HG02678 (cell line): ENCODE measurements at regions not wholly inside any gene's neighbourhood (a gene's known extent, or its start where the extent isn't known, plus 50 kb on each side); places are given as distances from the start of the nearest gene placed in this dataset.

ENCODE experiments used
- ATAC-seq: cut with Tn5 transposase; IDR thresholded peaks from one replicate; pipeline ENCODE4 v1.9.1; 2021; ENCODE audit warnings: mild to moderate bottlenecking, moderate library complexity; ENCODE audit not compliant: unreplicated experiment

DNA sequence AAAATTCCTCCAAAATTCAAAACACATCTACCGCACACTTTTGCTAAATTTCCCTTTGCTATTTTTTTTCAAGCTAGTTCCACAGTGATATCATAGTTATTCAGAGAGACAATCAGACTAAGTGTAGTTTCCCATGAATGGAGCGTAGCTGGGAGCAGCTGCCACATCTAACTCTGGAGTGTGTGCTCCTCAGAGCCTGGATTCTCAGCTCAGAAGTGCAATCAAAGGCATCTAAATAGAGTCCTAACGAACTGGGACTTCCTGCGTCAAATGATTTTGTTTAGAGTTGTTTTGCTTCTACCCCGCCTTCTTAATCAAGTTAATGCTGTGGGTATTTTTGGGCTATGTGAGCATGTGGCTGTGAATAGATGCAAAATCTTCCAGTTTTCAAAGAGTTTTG, 160.3 kb downstream of the TMEM18 start:
- no peak for ATAC-seq

DNA sequence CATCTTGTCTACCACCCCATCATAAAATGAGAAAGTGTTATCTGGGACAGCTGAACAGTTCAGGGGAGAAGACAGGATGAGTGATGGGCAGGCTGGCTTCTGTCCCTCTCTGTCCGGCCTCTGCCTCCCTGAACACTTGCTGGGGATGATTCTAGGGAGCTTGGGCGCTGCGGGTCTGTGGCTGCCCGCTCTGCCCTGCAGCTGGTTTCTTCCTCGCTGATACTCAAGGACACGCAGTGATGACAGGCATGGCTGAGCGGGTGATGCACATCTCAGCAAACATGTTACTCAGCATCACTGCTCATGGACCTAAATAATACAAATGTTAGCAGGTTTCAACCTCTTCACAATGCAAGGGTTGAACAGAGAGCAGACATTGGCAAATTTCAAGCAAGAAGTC, 161.1 kb downstream of the TMEM18 start:
- ATAC-seq = no peak

DNA sequence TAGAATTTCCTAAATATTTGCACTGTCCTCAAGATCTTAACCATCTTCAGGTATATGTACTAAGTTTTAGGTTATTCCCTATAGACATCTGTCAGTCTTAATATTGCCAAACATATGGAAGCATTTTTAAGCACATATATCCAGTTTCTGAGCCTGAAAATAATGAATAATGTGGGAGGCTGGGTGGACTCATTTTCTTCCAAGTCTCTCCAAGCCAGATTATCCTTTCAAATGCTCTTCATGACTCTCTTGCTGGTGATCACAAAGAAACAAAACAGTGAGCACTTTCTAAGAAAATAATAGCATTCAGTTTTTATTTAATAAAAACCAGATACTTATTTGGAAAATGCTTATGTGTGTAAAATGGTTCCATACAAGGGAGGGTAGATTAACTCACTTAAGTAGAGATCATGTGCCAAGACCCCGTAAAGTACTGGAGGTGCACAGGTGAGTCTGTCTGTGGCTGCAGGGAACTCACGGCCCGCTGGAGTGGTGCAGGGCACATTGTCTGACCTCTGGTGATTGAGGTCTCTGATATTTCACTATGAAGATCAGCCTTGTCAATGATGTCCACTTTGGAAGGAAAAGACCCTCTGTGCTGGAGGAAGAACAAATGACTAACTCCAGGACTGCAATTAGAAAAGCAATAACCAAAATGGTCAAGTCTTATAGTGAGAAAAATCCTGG, 161.6 kb downstream of the TMEM18 start:
- ATAC-seq = no peak

DNA sequence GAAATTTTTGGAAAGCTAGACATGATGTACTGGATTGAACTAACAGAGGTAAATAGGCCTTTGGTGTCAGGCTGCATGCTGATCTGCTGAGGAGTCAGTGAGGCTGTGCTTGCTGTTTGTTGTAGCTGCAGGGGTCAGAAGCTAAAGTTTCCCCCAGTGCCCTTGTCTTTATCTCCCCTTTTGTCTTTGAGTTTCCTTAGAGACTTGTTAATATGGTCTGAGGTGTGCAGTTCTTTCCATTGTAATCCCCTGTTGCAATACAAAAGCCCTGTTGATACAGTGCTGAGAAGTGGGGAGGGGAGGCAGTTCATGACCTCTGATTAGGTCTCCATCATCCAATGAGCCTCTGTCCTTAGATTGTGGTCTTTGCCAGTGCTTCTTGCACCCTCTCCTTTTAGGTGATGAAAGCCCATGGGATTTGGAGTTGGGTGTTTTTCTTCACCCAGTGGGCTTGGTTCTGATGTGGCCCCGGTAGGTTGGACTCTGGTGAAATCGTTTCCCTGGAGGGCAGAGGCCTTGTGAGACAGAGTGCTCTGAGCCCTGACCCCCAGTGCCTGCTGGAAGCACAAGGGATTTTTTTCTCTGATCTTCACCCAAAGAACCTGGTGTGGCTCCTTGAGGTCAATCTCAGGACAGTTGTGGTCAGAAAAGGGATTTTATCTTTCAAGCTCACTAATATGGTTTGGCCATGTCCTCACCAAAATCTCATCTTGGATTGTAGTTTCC, 163.1 kb downstream of the TMEM18 start:
- no peak for ATAC-seq

DNA sequence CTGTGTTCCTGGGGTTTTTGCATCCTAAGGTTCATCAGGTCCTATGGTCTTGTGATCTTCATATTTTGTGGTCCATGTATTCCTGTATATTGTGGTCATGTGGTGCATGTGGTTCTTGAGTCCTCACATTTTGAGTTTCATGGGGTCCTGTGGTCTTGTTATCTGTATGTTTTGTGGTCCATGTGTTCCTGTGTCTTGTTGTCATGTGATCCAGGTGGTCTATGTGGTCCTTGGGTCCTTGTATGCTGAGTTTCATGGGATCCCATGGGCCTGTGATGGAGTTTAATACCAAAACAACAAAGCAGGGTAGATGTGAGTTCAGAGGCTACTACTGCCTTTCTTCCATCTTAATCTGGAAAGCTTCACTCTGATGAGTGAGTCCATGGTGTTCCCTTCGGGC, 166.4 kb downstream of the TMEM18 start:
- ATAC-seq = no peak

DNA sequence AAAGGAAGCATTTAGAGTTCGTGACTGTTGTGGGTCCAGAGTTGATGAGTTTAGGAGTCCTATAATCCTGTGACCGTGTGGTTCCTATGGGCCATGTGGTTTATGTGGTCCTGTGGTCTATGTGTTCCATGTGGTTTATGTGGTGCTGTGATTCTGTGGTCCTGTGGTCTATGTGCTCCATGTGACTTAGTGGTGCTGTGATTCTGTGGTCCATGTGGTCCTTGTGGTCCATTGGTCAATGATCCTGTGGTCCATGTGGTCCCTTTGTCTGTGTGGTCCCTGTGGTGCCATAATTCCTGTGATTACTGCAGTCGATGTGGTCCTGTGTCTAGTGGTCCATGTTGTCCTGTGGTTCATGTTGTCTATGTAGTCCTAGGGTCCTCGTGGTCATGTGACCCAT, 167.3 kb downstream of the TMEM18 start:
- no peak for ATAC-seq

DNA sequence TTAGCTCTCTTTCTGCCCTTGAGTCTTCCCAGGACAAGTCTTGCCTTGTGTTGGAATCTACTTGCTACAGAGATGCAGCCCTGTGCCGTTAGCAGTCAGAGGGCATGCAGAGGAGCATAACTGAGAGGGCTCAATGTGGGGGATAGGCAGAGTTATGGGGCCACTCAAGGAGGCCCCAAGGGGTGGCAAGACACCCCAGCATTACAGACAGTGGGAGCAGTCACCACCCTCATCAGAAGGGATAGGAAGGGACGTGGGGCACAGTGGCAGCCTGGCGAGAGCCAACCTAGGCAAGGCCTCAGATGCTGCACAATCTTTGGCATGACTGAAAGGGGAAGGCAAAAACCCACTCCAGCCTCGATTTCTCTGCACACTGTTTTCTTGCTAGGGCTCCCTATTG, 169.1 kb downstream of the TMEM18 start:
- ATAC-seq = no peak

DNA sequence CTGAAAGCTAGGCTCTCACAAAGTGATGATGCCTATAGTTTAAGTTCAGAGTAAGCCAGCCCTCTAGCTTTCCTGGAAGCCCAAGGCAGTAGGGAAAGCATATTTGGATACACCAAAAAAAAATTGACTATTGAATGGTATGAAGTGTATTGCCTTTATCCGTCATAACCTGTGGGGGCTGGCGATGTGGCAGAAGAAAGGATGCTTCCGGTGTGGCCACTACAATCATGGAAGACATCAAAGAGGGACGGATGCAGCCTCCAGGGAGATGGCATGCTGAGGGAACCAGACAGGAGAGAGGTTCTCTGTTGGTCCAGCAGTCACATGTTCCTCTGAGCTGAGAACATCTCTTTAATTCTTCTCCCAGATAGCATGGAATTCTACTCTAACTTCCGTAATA, 170.3 kb downstream of the TMEM18 start:
- ATAC-seq = no peak

DNA sequence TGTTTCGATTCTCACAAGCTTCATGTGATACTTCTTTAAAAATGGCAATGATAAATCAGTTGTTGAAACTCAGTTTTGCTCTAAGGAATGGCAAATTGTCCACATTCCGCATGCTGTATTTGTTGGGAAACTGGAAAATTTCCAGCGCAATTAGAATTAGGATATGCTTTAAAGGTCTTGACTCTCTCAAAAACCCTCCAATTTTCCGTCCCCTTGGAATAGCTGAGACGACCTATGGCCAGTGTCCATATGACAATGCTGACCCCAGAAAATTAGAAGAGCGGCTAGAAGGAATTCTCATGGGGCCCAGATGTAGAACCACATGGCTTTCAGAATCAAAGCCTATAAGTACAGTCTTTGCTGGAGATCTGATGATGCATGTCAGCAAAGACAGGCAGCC, 170.8 kb downstream of the TMEM18 start:
- ATAC-seq = no peak

DNA sequence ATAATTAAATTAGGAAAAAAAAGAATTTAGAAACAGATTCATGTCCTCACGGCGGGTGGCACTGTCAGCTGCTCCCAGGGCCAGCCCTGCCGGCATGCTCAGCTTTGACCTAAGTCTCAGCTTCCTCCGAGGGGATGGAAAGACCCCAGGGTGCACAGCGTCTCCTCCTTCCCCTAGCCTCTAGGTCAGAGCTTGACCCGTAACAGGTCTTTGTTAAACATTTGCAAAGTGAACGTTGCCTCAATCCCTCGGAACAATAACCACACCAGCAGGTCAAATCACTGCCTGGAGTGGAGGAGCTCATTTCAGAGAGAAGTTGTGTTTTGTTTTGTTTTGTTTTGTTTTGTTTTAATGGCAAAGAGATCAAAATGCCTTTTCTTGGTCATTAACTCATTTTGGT, 171.3 kb downstream of the TMEM18 start:
- ATAC-seq = no peak

DNA sequence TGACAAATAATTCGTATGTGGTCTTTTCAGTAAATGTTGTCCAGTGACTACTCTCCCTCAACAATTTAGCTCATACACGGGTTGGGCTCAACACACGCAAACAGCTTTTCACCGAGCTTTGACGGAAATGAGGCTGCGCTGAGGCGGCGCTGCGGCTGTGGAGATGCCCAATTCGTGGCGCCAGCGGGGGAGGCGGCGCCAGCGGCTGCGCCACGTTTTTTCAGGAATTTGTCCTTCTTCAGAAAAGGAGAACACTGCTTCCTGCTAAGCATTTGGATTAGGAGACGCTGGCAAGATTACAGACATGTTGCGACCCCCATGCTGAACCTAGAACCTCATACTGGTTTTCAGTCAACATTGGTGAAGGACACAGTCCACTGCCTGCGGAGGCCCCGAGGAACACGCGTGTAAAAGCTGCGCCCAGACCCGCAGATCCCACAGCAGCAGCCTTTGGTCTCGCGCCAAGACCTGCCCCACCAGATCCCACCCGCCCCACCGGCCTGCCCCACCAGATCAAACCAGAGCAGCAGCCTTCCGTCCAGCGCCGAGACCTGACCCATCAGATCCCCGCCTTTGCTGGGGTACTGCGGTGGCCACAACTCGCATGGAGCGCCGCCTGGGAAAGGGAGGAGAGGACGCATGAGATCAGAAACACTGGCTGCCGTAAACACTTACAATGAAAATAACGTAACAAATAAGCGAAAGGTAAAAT, 173.8 kb downstream of the TMEM18 start:
- no peak for ATAC-seq

DNA sequence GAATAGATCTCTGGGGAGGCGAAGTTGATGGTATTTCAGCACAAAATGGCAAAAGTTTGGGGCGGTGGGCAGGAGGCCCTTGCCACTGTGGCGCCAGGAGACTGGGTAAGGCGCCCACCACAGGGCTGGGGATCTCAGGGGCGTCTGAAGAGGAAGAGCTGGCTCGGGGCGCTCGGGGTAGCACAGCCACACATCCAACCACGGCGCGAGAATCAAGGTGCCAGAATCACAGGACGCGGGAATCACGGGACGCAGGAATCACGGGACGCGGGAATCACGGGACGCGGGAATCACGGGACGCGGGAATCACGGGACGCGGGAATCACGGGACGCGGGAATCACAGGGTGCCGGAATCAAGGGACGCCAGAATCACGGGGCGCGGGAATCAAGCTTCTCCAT, 174.4 kb downstream of the TMEM18 start:
- ATAC-seq = no peak

DNA sequence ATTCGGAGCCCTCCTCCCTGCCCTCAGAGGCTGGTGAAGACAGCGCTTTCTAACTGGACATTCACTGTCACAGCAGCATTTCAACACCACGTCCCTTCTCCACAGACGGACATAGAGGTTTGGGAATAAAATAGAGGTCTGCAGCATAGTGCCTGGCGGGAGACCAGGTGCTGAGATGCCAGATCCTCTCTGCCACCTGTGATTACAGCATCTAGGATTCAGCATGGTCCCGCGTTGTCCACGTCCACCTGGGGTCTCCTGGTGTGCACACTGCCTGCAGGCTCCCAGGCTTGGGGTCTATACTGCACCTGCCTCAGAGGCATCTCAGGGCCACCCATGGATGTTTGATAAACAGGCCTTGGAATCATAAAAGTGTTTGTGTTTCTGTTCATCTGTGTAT, 175.5 kb downstream of the TMEM18 start:
- ATAC-seq = no peak

DNA sequence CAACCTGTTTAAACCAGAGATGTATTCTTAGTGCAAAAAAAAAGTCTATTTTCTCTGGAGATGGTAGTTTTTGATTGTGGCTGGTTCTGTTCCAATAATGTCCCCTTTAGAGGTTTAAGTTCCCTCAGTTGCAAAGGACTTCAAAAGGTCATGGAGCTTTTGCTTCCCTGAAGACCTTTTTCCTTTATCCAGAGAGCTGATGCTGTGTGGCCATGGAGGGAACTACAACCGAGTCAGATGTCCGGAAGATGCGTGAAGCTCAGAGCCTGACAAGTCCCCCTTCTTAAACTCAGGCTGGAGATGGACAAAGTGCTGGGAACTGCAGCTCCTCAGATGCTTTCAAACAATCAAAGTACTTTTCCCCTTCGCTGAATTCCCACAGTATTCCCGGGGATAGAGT, 176.1 kb downstream of the TMEM18 start:
- no peak for ATAC-seq

DNA sequence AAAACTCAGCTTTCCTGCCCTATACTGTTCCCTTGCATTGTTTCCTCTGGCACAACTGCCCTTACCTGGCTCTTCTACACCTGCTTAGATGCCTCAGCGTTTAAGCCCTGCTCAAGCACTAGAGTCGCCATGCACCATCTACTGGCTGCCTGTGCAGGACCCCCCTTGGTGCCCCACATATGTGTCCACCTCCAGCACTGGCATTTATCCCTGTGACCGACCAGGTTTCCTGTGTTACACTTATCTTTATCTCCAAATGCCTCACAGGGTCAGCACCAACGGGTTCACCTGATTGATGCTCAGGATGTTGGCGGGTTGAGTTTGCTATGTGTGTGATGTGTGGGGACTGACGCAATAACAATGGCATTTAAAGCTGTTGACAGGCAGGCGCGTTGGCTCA, 177.5 kb downstream of the TMEM18 start:
- no peak for ATAC-seq

DNA sequence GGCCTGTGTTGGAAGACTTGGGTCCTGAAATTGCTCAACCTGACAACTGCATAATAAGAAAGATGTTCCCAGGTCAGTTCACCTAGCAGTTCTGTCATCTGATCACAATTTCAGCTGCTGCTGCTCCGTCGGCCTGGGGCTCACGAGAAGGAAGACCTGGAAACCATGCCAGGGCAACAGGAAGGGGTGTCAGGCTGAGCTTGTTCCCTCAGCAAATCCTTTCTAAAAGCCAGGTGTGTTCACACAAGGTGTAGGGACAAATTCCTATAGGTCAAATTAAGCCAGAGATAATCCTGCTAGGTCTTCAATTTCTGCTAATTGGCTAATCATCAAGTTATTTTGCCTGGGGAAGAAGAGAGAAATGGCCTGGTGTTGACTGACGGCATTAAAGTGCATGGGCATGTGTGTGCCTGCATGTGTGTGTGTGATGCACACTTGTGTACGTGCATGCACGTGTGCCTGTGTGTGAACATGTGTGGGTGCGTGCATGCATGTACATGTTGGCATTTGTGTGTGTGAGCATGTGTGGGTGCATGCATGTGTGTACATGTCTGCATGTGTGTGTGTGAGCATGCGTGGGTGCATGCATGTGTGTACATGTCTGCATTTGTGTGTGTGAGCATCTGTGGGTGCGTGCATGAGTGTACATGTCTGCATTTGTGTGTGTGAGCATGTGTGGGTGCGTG, 178.6 kb downstream of the TMEM18 start:
- no peak for ATAC-seq

DNA sequence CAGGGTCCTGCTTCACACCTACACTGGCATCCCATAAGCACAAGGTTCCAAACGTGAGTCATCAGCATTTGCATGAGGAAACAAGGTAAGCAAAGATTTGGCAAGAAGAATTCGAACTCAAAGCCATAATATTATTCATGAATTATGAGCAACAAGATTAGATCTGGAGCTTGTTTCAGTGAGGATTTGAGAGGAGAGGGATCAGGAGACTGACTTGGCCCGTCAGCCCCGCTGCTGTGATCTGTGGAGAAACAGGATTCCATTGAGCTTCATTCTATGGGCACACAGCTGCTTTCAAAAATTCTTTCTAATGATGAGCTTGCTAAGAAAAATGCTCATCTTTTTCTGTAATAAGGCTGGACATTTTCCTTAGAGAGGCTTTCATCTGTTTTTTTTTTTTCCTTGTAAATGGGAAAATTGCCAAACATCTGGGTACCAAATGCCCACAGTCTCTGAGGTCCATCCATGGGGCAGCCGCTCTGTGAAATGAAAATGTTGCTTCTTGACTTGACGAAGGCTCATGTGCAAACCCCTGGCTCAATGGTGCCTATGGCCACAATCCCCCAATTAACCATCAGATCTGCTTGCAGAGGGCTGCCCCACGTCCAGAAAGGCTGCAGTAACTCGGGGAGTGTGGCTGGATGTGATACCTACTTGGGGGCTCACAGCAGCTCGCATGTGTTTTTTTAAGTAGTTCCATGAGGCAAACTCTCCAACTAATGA, 179.3 kb downstream of the TMEM18 start:
- no peak for ATAC-seq

DNA sequence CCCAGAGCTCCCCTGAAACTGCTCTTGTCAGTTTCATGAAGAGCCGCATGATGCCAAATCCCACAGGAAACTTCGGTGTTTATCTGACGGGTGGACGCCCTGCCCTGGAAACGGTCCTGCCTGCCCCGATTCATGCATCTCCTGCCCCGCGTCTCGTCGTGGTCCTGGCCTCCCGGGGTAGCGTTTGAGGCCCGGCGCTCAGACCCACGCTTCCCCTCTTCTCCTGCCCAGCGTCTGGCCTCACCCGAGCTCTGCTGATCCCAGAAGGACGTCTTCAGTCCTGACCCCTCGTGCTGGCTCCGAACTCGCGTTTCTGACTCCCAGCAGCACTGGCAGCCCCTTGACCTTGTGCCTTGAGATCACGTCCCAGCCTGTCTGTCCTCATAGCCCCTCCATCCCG, 180.5 kb downstream of the TMEM18 start:
- no peak for ATAC-seq

DNA sequence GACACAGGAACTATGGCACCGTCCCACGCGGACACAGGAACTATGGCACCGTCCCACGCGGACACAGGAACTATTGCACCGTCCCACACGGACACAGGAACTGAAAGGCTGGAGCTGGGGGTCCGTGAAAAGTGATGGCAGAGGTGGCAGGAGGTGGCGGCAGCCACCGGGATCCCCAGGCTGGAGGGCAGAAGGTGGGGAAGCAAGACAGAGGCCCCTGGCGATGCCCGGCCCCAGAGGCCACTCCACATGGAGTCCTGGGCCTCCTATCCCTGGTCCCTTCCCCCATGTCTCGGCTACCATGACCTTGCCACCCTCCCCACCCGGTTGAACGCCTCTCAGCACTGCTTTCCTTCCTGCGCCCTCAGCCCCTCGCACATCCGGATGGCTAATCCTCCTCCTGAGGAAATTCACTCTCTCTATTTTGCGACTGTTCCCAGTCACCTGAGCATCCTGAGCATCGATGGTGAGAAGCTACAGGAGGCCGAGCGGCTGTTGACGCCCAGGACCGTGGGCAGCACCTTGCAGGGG, 181.4 kb downstream of the TMEM18 start:
- ATAC-seq = no peak

DNA sequence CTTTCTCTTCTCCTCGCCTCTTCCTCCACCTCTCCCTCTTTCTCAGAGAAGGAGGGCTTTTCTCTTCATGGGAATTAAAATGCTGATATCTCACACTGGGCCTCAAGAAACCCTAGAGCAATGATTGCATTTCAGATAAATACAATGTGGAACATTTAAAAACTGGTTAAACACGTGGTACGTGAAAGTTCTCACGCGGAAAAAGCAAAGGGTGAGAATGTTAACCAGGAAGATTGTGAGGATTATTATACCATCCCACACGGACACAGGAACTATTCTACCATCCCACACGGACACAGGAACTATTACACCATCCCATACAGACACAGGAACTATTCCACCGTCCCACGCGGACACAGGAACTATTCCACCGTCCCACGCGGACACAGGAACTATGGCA, 182.4 kb downstream of the TMEM18 start:
- ATAC-seq = no peak

DNA sequence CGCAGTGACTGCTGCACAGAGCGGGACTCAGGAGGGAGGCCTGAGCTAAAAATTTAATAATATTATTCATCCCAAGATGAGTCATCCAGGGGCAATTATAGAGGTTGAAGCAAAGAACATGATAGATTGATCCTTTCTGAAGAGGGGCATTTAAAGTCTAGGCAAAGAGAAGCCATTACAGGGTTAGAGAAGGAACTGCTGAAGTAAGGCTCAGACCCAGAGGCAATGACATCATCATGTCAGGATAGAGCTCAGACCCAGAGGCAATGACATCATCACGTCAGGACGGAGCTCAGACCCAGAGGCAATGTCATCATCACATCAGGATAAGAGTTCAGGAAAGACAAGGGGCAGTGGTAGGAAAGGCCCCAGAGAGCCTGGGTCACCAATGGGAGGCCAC, 184.0 kb downstream of the TMEM18 start:
- no peak for ATAC-seq
